GM19455 (cell line): ENCODE measurements at regions not wholly inside any gene's neighbourhood (a gene's known extent, or its start where the extent isn't known, plus 50 kb on each side); places are given as distances from the start of the nearest gene placed in this dataset.
"Not testable (repeated sequence)": the region's sequence is repeated elsewhere in the genome, so short reads cannot be mapped to it uniquely, and the experiment has no call there.

Experiments
- ATAC-seq: cut with Tn5 transposase; IDR thresholded peaks from one replicate; pipeline ENCODE4 v1.9.1; 2021; ENCODE audit not compliant: unreplicated experiment

- ATAC-seq: no peak
Measured at GRCh38 chr6:132199343-132199742, 201.9 kb downstream of the MOXD1 start.

DNA sequence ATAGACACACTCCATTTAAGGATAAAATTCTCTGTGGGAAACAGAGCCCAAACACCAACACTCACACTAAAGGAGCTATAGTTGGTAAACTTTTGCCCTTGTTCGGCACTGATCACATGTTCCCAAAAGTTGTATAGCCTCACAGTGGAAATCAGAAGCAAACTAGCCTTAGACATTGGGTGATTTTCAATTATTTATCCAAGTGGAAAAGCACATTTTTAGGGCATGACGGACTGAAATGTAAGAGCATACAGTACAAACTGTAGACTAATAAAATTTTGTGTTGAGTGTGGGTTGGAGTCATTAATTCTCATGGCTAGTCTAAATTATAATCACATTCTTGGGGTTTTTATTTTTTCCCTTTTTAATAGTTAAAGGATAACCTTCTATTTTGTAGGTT, 202.4 kb downstream of the MOXD1 start:
- no peak for ATAC-seq

DNA sequence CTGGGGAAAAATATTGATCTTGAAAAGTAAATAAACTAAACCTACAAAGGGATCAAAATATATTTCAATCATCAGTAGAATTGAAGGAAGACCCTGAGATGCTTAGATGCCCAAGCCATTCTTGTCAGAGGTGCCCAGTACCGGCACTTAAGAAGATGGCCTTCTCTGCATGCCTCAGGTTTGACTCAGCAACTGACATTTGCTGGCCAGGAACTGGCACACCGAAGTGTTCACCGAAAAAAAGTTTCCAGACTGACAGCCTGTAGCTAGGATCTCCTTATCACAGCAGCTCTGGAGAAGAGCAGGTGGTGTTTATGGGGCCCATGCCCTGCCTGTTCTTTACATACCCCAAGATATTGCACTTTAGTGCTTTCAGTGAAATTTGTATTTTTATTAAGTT, 203.2 kb downstream of the MOXD1 start:
- ATAC-seq: no peak

DNA sequence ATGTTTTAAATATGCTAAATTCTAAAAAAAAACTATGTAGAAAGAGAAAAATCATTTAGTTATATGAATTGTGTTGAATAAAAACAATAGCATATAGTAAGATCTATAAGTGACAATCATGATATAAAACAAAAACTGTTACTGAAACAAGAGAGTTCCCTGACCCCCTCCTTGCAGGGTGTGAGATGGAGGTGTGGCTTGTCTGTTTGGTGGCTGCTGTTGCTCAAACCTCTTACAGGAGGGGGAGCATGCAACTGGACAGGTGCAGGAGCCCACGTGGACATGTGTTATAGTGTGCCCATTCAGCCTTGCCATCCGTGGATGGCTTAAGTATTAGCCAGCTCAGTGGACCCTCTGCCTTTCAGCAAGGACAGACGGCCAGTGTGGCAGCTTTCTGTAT, 206.7 kb downstream of the MOXD1 start:
- no peak for ATAC-seq

- ATAC-seq: no peak
Measured at GRCh38 chr6:132192631-132193030, 208.6 kb downstream of the MOXD1 start.

- ATAC-seq: no peak
Measured at GRCh38 chr6:132190815-132191175, 210.5 kb downstream of the MOXD1 start.

GRCh38 chr6:132190097-132190814, 211.0 kb downstream of the MOXD1 start:
- ATAC-seq: no peak

DNA sequence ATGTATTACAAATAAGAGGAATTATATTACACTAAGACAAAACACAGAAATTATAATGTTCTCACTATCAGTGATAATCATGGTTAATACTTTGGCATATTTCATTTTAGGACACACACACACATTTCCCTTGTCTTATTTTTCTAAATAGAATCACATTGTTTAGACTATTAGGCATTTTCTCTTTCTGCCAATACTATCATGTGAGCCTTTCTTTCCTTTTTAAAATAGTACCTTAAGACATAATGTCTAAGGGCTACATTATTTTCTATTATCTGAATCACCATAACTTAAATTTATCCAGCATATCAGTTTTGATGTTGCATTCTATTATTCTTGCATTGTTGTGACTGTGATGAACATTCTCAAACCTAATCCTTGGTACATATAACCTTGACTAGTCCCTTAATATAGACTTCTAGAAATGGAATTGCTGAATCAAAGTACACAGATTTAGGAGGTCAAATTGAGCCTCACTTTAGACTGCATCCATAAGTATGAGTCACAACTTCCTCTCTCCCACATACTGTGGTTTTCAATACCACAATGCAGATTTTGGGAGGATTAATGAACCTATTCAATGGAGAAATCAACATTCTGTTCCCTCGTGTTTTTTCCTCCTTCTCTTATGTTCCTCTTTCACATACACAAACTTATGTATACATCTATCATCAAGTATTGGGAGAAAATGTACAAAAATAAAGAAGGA, 212.6 kb downstream of the MOXD1 start:
- ATAC-seq: no peak

- no peak for ATAC-seq
Measured at GRCh38 chr6:132187816-132188215, 213.5 kb downstream of the MOXD1 start.

- ATAC-seq: not testable (repeated sequence)
Measured at GRCh38 chr6:132184966-132185365, 216.3 kb downstream of the MOXD1 start.

- no peak for ATAC-seq
Measured at GRCh38 chr6:132179955-132180354, 221.3 kb downstream of the MOXD1 start.

GRCh38 chr6:132174919-132175318, 223.7 kb upstream of the CCN2 start:
- ATAC-seq: no peak

GRCh38 chr6:132168961-132169360, 217.8 kb upstream of the CCN2 start:
- no peak for ATAC-seq

- no peak for ATAC-seq
Measured at GRCh38 chr6:132167929-132168892, 217.0 kb upstream of the CCN2 start.

- no peak for ATAC-seq
Measured at GRCh38 chr6:132166526-132167051, 215.4 kb upstream of the CCN2 start.

DNA sequence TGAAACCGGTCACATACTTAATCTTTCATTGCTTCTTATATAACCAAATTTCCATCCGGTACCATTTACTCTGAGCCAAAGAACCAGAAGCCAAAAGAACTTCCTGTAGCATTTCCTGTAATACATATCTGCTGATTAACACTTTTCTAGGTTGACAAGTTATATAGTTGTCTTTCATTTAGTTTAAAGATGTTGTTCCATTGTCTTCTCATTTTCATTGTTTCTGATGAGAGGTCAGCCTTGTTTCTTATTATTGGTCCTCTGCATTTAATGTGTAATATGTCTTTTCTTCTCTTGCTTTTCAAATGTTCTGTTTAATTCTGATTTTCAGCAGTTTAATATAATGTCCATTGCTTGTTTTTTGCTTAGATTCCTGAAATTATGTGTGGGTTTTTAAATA, 214.5 kb upstream of the CCN2 start:
- ATAC-seq: no peak

DNA sequence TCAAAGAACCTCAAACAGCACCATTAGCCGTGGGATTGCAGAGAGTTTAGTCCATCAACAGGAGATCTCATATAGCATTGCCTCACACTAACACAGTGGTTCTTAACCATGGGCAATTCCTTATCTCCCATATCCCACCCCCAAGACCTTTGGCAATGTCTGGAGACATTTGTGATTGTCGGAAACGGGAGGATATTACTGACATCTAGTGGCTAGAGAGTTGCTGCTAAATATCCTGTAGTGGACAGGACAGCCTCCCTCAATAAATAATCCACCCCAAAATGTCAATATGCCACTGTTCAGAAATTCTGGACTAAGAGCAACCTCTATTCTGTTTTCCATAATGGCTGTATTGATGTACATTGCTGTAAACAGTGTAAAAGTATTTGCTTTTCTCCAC, 210.1 kb upstream of the CCN2 start:
- ATAC-seq: no peak

DNA sequence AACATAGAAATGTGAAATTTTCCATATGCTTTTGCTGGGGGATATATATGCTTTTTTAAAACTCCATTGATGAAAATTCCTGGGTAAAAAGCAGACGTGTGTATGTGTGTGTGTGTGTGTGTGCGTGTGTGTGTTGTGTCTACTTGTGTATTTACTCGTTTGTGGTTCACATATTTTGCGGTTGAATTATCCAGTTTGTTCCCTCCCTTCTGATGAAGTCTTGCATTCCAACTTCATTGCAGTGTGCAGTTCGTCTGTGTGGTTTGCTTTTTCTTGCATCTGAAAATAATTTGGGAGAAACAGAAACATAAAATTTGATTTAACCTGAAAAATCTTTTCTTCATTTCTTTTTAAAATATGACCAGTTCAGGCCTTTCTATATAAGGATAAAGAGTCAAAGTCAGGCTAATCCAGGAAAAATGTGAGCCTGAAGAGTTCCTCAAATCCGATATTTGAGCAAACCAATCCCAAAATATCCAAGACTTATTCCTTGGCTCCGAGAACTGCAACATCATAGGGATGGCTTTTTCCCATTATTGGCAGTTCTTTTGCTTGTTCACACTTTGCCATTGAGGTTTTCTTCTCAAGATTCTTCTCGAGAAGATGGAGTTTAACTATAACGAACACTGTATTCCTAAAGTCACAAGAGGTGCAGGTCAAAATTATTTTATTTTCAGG, 202.2 kb upstream of the CCN2 start:
- no peak for ATAC-seq

- no peak for ATAC-seq
Measured at GRCh38 chr6:132147530-132148011, 196.4 kb upstream of the CCN2 start.

DNA sequence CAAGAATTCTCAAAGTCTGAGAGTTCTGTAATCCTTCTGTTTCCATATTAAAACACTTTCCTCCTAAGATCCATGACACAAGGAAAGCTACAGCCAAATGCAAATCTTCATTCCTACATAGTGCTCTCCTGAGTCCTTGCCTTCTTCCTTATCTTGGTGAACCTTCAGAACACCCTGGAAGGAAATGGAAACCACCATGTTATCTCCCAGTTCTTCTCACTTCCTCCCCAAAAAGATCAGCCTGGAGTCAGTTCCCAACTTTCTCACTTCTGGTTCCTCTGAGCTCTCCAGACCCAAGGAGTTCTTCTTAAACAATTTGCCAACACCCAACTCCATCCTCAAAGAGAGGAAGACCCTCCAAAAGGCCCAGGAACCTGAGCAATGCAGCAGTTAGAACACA, 193.3 kb upstream of the CCN2 start:
- ATAC-seq: no peak

- ATAC-seq: no peak
Measured at GRCh38 chr6:132143258-132143657, 192.1 kb upstream of the CCN2 start.
